HAP-1 (cell line): ENCODE measurements at regions not wholly inside any gene's neighbourhood (a gene's known extent, or its start where the extent isn't known, plus 50 kb on each side); places are given as distances from the start of the nearest gene placed in this dataset.

ENCODE experiments used
- DNase-seq, 2 experiments: peaks; one replicate each; pipeline ENCODE4 v3.0.0-alpha.2; 2016 to 2020; ENCODE audit warnings: low spot score in 2 of 2
- H3K27me3 ChIP-seq: fragments of 250-450 bp; sonication (Bioruptor Pico); 2 replicates; pipeline ENCODE4 v1.5.1; 2020; ENCODE audit warnings: low read depth, mild to moderate bottlenecking, moderate library complexity
- H3K36me3 ChIP-seq: fragments of 250-450 bp; sonication (Bioruptor Pico); replicated peaks from 2 replicates; pipeline ENCODE4 v1.5.1; 2020; ENCODE audit warnings: mild to moderate bottlenecking
- H3K4me1 ChIP-seq: fragments of 250-450 bp; sonication (Bioruptor Pico); 2 replicates; pipeline ENCODE4 v1.5.1; 2020; ENCODE audit warnings: mild to moderate bottlenecking
- H3K4me3 ChIP-seq: fragments of 250-450 bp; sonication (Bioruptor Pico); 2 replicates; pipeline ENCODE4 v1.5.1; 2020; ENCODE audit warnings: mild to moderate bottlenecking, moderate library complexity
- H3K9me3 ChIP-seq: fragments of 250-450 bp; sonication (Bioruptor Pico); 2 replicates; pipeline ENCODE4 v1.5.1; 2020; ENCODE audit warnings: mild to moderate bottlenecking, moderate library complexity
- in situ Hi-C: fragments of 300-500 bp; cut with MboI; formaldehyde crosslinking; loops from 3 replicates; pipeline ENCODE4 v1.14.3; 2020; ENCODE audit warnings: low sequenced_read_pairs, inconsistent platforms, mixed read lengths

DNA sequence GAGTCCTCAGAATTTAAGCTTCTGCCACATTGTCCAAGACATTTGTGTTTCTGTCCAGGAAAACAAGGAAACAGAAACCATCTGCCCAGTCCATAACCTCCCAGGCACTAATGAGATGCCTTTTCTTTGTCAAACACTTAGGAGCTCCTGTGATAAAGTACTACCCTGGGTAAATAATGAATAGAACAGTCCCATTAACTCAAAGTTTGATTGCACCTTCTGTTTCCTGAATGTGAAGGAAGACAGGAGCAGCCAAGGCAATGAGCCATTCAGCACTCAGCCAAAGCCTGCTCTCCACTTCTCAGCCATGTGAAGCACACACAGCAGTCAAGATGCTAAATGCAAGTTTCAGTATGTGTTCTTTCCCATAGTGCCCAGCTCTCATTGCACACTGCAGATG, 199.8 kb downstream of the SEC16B start:
- no peak for DNase-seq
- in situ Hi-C loops, result no loop called here
- Histone ChIP-seq H3K4me3 (no peak overlapping the region), H3K27me3 (no peaks in the 10 kb centered on the region), H3K36me3 (no peaks in the 10 kb centered on the region), H3K4me1 (no peaks in the 10 kb centered on the region), H3K9me3 (no peaks in the 10 kb centered on the region)

DNA sequence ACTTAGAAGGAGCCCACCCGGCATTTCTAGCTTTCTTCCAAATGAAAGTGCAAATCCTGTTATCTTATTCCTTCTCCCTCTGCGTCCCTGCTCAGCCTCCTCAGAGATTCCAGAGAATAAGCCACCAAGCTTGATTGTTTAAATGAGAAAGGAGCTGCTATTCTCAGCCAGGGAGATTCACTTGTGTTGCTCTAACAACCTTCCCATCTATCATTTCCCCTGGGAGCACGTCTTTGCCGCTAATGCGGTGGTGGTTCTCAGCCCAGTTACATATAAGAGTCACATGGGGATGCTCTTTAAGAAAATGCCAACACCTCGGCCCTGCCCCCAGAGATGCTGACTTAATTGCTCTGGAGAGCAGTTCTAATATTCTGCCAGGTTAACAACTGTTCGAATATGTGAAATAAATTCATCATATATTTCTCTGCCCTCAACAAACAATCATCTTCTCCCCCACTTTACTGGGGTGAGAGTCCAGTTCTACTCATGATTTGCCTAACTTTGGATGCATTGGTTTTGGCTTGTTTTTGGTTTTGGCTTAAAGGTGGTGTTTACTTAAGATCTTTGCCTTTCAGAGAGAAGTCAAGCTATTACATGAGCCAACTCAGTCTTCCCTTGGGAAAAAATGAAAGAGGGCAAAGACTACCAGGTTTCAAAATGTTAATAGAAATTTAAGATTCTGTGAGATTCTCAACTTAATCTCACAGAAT, 213.9 kb downstream of the SEC16B start:
- no peak for DNase-seq
- Histone ChIP-seq H3K36me3 (no peaks in the 10 kb centered on the region), H3K27me3 (no peaks in the 10 kb centered on the region), H3K4me3 (no peak overlapping the region), H3K9me3 (no peaks in the 10 kb centered on the region), H3K4me1 (no peaks in the 10 kb centered on the region)
- in situ Hi-C loops, result no loop called here

DNA sequence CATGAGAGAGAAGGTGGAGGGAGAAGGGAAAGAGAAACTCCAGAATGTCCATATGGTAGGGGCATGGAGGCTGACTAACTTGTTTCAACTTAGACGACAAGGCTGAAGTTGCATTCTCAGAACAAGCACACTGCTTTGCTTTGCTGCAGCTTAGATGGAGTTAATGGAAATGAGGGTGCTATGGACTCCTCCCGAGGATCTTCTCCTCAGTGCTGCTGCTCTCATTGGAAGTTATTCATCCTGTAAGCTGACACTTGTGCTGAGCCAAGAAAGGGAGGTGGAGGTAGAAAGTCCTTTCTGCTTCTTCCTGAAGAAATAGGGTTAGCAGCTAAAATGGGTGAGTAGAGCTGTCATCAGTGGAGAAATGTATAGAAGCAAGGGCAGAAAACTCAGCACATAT, 215.3 kb downstream of the SEC16B start:
- in situ Hi-C loops, result no loop called here
- no peaks in the 10 kb centered on the region for H3K9me3 ChIP-seq
- H3K4me1 ChIP-seq, result no peaks in the 10 kb centered on the region
- no peak for DNase-seq
- H3K27me3 ChIP-seq, result no peaks in the 10 kb centered on the region
- H3K4me3 ChIP-seq, result no peak overlapping the region
- H3K36me3 ChIP-seq, result no peaks in the 10 kb centered on the region

- Histone ChIP-seq H3K9me3 (no peaks in the 10 kb centered on the region), H3K27me3 (no peaks in the 10 kb centered on the region), H3K4me1 (no peaks in the 10 kb centered on the region), H3K4me3 (no peak overlapping the region), H3K36me3 (no peaks in the 10 kb centered on the region)
- no peak for DNase-seq
- in situ Hi-C loops, result no loop called here
These were observed 216.2 kb downstream of the SEC16B start for GRCh38 chr1:177753655-177754054.

- Histone ChIP-seq H3K4me1 (no peaks in the 10 kb centered on the region), H3K9me3 (no peaks in the 10 kb centered on the region), H3K4me3 (no peak overlapping the region), H3K27me3 (no peaks in the 10 kb centered on the region), H3K36me3 (no peaks in the 10 kb centered on the region)
- DNase-seq, result no peak
- in situ Hi-C loops, result no loop called here
These were observed 221.6 kb downstream of the SEC16B start for GRCh38 chr1:177748080-177748801.

DNA sequence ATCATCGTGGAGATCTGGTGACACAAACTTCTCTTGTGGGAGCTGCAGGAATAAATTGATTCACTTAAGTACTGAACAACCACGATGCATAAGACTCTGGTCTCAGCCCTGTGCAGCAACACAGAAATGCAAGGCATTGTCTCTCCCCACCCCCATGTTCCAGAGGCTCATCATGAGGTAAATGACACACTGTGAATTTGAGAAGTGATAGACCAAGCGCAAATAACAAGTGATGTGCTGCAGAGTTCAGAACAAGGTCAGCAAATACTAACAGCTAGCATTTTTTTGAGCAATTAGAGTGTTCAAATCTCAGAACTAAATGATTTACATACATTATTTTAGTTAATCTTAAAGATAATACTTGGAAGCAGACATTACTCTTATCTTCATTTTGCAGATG, 223.7 kb downstream of the SEC16B start:
- no peak for DNase-seq

DNA sequence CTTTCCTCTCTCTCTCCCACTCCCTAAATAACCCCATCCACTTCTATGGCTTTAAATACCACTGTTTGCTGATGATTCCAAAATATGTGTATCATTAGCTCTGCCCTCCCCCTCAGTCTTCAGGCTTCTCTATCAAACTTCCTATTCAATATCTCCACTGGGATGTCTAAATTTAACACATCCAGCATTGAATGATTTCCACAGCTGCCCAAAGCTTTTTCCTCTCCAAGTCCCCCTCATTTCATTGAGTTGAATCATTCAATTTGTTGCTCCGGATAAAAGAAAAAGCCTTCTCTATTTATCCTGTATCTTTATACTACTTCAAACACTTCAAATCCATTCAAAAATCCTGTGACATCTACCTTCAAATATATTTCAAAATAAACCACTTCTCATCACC, 225.0 kb downstream of the SEC16B start:
- Histone ChIP-seq H3K4me1 (no peaks in the 10 kb centered on the region), H3K27me3 (no peaks in the 10 kb centered on the region), H3K36me3 (no peaks in the 10 kb centered on the region), H3K9me3 (no peaks in the 10 kb centered on the region), H3K4me3 (no peak overlapping the region)
- DNase-seq, result no peak
- in situ Hi-C loops, result no loop called here

More for the DNA sequence above, 223.7 kb downstream of the SEC16B start:
- Histone ChIP-seq H3K9me3 (no peaks in the 10 kb centered on the region), H3K4me3 (no peak overlapping the region), H3K27me3 (no peaks in the 10 kb centered on the region), H3K36me3 (no peaks in the 10 kb centered on the region), H3K4me1 (no peaks in the 10 kb centered on the region)
- in situ Hi-C loops, result no loop called here

DNA sequence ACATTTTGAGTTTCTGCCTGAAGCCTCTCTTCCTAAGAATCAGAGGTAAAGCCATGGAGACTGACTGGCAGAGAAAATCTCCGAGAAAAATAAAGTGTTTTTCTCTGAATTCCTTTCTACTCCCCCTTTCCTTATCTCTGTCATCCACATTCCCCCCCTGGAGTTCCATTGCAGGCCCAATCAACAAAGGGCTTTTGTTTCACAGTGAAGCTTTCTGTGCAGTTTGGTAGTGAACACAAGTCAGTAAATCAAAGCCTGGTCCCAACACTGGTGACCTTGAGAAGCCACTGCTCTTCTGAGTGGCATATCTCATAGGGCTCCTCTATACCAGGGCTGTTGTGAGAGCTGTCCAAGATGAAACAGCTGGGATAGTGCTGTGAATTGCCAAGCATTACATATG, 228.4 kb downstream of the SEC16B start:
- in situ Hi-C loops, result no loop called here
- DNase-seq, result no peak
- H3K36me3 ChIP-seq, result no peaks in the 10 kb centered on the region
- H3K4me1 ChIP-seq, result no peaks in the 10 kb centered on the region
- H3K9me3 ChIP-seq, result no peaks in the 10 kb centered on the region
- H3K27me3 ChIP-seq, result no peaks in the 10 kb centered on the region
- no peak overlapping the region for H3K4me3 ChIP-seq

DNA sequence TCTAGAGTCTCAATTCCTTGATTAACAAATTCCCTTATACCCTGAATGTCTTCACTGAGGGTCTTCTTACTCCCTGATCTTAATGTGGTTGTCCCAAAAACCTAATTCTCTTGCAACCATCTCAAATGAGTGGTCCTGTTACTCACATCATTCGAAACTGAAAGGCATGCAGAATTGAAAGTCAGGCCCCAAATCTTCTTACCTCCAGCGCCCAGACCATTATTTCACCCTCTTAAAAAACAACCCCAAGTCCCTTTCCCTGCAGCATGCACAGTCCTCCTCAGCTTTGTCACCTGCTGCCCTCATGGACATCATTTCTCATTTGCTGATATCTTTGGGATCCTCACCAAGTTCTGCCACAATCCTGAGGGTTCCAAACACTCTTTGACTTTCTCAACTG, 230.1 kb downstream of the SEC16B start:
- in situ Hi-C loops, result no loop called here
- Histone ChIP-seq H3K27me3 (no peaks in the 10 kb centered on the region), H3K9me3 (no peaks in the 10 kb centered on the region), H3K4me1 (no peaks in the 10 kb centered on the region), H3K4me3 (no peak overlapping the region), H3K36me3 (no peaks in the 10 kb centered on the region)
- DNase-seq, result no peak

GRCh38 chr1:177737456-177737855, 232.4 kb downstream of the SEC16B start:
- no peak overlapping the region for H3K4me3 ChIP-seq
- in situ Hi-C loops, result no loop called here
- H3K36me3 ChIP-seq, result no peaks in the 10 kb centered on the region
- H3K9me3 ChIP-seq, result no peaks in the 10 kb centered on the region
- H3K4me1 ChIP-seq, result no peaks in the 10 kb centered on the region
- H3K27me3 ChIP-seq, result no peaks in the 10 kb centered on the region
- DNase-seq, result no peak

DNA sequence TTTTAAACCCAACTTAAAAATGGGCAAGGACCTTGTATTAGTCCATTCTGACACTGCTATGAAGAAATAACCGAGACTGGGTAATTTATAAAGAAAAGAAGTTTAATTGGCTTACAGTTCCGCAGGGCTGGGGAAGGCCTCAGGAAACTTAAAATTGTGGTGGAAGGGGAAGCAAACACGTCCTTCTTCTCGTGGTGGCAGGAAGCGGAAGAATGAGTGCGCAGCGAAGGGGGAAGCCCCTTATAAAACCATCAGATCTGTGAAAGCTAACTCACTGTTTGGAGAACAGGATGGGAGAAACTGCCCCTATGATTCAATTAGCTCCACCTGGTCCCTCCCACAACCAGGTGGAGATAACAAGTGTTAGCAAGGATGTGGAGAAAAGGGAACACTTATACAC, 237.7 kb downstream of the SEC16B start:
- DNase-seq, result no peak
- Histone ChIP-seq H3K4me3 (no peak overlapping the region), H3K27me3 (no peaks in the 10 kb centered on the region), H3K4me1 (no peaks in the 10 kb centered on the region), H3K9me3 (no peaks in the 10 kb centered on the region), H3K36me3 (no peaks in the 10 kb centered on the region)
- in situ Hi-C loops, result no loop called here

DNA sequence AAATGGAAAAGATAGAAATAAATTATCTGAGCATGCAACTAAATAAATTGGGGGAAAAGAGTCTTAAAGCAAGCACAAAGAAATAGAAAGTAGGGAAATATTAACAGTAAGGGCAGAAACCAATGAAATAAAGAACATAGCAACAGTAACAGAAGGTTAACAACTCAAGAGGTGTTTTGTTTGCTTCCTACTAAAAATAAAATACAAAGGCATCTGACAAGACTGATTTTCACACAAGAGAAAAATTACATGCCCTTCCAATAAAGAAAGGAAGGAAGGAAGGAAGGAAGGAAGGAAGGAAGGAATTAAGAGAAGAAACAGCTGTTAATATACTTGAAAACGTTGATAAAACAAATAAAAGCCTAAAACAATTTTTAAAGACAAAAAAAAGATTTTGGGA, 240.2 kb downstream of the SEC16B start:
- DNase-seq, result no peak
- in situ Hi-C loops, result no loop called here
- H3K9me3 ChIP-seq, result no peaks in the 10 kb centered on the region
- no peak overlapping the region for H3K4me3 ChIP-seq
- H3K4me1 ChIP-seq, result no peaks in the 10 kb centered on the region
- no peaks in the 10 kb centered on the region for H3K36me3 ChIP-seq
- no peaks in the 10 kb centered on the region for H3K27me3 ChIP-seq

GRCh38 chr1:177723533-177723932, 246.3 kb downstream of the SEC16B start:
- Histone ChIP-seq H3K36me3 (no peaks in the 10 kb centered on the region), H3K4me1 (no peaks in the 10 kb centered on the region), H3K4me3 (no peak overlapping the region), H3K27me3 (no peaks in the 10 kb centered on the region), H3K9me3 (no peaks in the 10 kb centered on the region)
- no peak for DNase-seq
- in situ Hi-C loops, result no loop called here

DNA sequence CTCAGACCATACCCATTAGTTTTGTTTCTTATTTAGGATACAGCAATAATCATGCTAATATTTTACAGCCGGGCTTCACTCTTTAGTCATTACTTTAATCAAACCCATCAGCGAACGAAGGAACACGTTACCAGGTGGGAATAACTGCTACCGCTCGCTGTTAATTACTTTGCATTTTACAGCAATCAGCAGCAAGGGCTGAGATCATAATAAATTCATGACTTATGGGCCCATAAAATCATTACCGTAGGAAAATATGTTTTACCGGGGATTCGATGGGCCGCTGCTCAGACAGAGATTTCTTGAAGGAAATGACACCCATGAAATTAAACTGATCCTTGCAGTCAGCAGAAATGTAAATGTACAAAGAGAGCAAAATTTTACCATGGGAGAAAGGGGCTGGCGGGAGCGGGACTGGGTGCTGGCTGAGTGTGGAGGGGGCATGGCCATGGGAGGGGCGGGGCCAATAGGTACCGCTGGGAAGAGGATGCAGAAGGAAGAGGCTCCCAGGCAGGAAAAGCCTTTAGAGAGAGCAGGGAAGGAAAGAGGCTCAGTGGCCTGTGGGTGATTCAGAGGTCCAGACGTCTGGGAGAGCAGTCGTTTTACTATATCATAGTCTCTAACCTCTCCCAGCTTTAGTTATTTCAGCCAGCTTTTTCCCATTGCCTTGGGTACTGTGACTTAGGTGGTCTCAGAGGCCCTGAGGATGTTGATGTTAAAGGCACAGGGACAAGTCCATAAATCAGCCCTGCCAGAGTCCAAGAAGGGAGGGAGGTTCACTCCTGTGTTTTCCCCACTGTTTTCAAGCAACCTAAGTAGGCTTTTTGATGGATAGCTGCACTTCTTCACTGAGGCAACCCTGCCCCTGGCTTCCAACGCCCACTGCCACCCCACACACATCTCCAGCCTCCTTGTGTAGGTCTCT, 258.9 kb downstream of the SEC16B start:
- H3K9me3 ChIP-seq, result no peaks in the 10 kb centered on the region
- no peak overlapping the region for H3K4me3 ChIP-seq
- no peaks in the 10 kb centered on the region for H3K27me3 ChIP-seq
- no peaks in the 10 kb centered on the region for H3K36me3 ChIP-seq
- peaks cover 5% of the 10 kb centered on the region for H3K4me1 ChIP-seq
- in situ Hi-C loops, result no loop called here
- no peak for DNase-seq
